GM18867 (cell line): ENCODE measurements at regions not wholly inside any gene's neighbourhood (a gene's known extent, or its start where the extent isn't known, plus 50 kb on each side); places are given as distances from the start of the nearest gene placed in this dataset.
"Not testable (repeated sequence)": the region's sequence is repeated elsewhere in the genome, so short reads cannot be mapped to it uniquely, and the experiment has no call there.

ENCODE experiments used
- ATAC-seq: cut with Tn5 transposase; IDR thresholded peaks from one replicate; pipeline ENCODE4 v1.9.1; 2021; ENCODE audit warnings: mild to moderate bottlenecking, moderate library complexity; ENCODE audit not compliant: unreplicated experiment

- ATAC-seq, result no peak
These were observed 177.1 kb downstream of the HIPK3 start for GRCh38 chr11:33434294-33434693.

DNA sequence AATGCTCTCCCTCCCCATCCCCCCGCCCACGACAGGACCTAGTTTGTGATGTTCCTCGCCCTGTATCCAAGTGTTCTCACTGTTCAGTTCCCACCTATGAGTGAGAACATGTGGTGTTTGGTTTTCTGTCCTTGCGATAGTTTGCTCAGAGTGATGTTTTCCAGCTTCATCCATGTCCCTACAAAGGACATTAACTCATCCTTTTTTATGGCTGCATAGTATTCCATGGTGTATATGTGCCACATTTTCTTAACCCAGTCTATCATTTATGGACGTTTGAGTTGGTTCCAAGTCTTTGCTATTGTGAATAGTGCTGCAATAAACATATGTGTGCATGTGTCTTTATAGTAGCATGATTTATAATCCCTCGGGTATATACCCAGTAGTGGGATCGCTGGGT is 171.3 kb downstream of the HIPK3 start:
- ATAC-seq, result not testable (repeated sequence)

- no peak for ATAC-seq
These were observed 163.9 kb downstream of the HIPK3 start for GRCh38 chr11:33420959-33421566.

- no peak for ATAC-seq
These were observed 162.7 kb downstream of the HIPK3 start for GRCh38 chr11:33419924-33420323.

DNA sequence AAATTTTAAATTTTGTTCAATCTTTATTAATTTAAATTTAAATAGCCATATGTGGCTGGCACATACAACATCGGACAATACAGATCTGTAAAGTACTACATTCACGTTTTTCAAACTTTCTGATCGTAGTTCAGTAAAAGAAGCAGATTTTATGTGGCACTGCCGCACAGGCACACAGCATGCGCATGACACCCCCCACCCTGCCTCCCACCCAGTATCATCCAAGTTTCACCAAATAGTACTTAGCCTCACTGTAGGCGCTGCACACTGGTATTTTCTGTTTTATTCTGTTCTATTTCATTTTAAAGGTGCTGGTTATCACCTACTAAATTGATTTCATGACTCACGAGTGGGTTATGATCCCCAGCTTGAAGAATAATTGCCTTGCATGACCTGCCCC is 159.9 kb downstream of the HIPK3 start:
- ATAC-seq, result no peak

DNA sequence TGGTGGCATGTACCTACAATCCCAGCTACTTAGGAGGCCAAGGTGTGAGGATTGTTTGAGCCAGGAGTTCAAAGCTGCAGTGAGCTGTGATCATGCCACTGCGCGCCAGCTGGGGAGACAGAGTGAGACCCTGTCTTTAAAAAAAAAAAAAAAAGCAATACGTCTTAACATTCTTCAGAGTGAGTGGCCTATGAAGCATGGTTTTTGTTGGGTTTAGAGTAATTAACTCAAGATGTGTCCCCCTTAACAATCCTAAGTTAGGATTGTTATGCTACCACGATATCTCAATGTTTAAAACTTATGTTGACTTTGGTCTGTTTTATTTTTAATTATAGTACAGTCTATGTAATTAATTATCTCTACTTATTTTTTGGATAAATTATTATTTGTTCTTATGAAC is 156.1 kb downstream of the HIPK3 start:
- no peak for ATAC-seq

DNA sequence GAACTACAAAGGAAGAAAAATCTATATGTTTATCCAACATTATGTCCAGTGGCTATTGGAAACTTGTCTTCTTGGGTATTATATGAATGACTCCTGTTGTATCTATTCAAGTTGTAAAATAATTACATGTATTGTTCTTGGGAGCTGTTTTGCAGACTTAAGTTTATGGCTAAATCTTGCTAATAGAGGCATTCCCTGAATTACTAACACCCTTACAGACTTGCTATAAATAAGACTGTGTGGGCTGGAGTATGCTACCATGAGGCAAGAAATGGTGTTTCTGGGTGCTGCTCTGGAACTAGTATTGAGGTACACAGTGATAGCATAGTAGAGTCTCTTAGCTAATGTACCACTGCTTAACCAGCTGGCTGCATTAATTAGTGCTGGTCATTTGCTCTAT is 155.1 kb downstream of the HIPK3 start:
- ATAC-seq, result no peak

GRCh38 chr11:33411751-33412150 is 154.6 kb downstream of the HIPK3 start:
- no peak for ATAC-seq

- no peak for ATAC-seq
These were observed 153.0 kb downstream of the HIPK3 start for GRCh38 chr11:33410086-33410765.
